ENCODE measurements at regions not wholly inside any gene's neighbourhood (a gene's known extent, or its start where the extent isn't known, plus 50 kb on each side); places are given as distances from the start of the nearest gene placed in this dataset.

DNA sequence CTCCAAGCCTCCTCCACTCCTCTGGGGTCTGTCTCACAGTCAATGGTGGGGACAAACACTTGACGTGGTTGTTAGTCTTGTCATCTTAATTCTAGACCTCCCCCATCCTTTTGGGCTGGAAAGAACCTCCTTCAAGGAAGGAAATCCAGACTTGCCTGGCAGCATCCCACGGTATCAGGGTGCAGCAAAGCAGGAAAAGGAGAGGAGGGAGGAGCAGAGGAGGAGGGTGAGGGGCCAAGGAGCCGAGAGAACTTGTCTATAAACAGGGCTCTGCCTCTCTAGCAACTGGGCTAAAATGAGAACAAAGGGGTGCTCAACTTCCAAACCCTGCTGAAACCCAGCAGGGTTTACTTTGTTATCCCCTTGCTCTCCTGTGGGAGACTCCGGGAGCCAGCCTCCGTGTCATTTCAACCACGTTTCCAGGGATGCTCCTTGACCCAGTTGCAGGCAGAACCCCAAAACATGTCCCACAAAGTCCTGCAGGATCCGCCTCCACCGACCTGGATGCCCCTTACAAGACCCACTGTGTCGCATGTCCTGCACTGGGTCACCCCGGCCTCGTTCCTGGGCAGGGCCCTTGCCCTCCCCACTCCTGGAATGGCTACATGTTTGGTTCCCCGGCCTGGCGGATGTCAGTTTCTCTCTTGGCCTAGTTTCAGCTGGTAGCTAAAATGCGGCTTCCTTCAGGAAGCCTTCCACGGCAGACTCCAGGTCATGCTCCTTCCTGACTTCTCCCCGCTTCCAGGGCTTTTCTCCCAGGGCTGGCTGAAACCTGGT, 69.7 kb upstream of the MGMT start:
- CTCF ChIA-PET, result no interaction called here
- POLR2A ChIA-PET, result no interaction called here
- Histone ChIP-seq H3K4me3 (ENCODE audit: low read depth, low read length) (no peak overlapping the region), H3K9me3 (ENCODE audit: control insufficient read depth, insufficient read depth, low read length) (peaks cover 17% of the 10 kb centered on the region), H3K27me3 (ENCODE audit: control insufficient read depth, insufficient read depth, low read length) (no peaks in the 10 kb centered on the region), H3K27ac (ENCODE audit: low read depth, low read length) (no peak overlapping the region)
- DNase-seq (ENCODE audit: low read depth, low spot score), result no peak
- TF ChIP-seq, protein P1, sequence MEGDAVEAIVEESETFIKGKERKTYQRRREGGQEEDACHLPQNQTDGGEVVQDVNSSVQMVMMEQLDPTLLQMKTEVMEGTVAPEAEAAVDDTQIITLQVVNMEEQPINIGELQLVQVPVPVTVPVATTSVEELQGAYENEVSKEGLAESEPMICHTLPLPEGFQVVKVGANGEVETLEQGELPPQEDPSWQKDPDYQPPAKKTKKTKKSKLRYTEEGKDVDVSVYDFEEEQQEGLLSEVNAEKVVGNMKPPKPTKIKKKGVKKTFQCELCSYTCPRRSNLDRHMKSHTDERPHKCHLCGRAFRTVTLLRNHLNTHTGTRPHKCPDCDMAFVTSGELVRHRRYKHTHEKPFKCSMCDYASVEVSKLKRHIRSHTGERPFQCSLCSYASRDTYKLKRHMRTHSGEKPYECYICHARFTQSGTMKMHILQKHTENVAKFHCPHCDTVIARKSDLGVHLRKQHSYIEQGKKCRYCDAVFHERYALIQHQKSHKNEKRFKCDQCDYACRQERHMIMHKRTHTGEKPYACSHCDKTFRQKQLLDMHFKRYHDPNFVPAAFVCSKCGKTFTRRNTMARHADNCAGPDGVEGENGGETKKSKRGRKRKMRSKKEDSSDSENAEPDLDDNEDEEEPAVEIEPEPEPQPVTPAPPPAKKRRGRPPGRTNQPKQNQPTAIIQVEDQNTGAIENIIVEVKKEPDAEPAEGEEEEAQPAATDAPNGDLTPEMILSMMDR (IDR thresholded peaks at IDR 0.05; ENCODE audit: low read depth, low read length), result no peak

DNA sequence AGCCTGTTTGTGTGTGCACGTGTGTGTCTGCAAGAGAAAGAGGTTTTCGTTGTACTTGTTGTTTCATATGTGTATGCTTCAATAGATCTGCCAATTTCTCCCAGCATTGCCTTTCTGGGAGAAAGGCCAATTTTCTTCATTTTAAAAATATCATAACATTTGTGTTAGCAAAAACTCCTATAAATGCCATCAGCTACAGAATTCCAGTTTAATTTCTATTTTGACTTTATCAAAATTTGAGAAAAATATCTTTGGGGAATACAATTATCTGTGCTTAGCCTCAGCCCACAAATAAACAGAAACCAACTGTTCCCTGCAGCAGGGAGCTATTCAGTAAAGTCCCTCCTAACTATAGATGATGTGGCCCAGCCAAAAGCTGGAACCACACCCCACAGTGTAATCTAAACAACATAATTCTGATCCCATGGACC, 68.3 kb upstream of the MGMT start:
- Histone ChIP-seq H3K27ac (ENCODE audit: low read depth, low read length) (no peak overlapping the region), H3K27me3 (ENCODE audit: control insufficient read depth, insufficient read depth, low read length) (no peaks in the 10 kb centered on the region), H3K9me3 (ENCODE audit: control insufficient read depth, insufficient read depth, low read length) (peaks cover 29% of the 10 kb centered on the region), H3K4me3 (ENCODE audit: low read depth, low read length) (no peak overlapping the region)
- ChIA-PET CTCF (no interaction called here), POLR2A (no interaction called here)
- no peak for DNase-seq (ENCODE audit: low read depth, low spot score)
- TF ChIP-seq, protein P1 (IDR thresholded peaks at IDR 0.05; ENCODE audit: low read depth, low read length), result no peak

GRCh38 chr10:129400426-129400825, 66.6 kb upstream of the MGMT start:
- TF ChIP-seq, protein P1 (IDR thresholded peaks at IDR 0.05; ENCODE audit: low read depth, low read length), result no peak
- no peaks in the 10 kb centered on the region for H3K27me3 ChIP-seq (ENCODE audit: control insufficient read depth, insufficient read depth, low read length)
- H3K27ac ChIP-seq (ENCODE audit: low read depth, low read length), result no peak overlapping the region
- no peak for DNase-seq (ENCODE audit: low read depth, low spot score)
- peaks cover 32% of the 10 kb centered on the region for H3K9me3 ChIP-seq (ENCODE audit: control insufficient read depth, insufficient read depth, low read length)
- ChIA-PET CTCF (no interaction called here), POLR2A (no interaction called here)
- no peak overlapping the region for H3K4me3 ChIP-seq (ENCODE audit: low read depth, low read length)

DNA sequence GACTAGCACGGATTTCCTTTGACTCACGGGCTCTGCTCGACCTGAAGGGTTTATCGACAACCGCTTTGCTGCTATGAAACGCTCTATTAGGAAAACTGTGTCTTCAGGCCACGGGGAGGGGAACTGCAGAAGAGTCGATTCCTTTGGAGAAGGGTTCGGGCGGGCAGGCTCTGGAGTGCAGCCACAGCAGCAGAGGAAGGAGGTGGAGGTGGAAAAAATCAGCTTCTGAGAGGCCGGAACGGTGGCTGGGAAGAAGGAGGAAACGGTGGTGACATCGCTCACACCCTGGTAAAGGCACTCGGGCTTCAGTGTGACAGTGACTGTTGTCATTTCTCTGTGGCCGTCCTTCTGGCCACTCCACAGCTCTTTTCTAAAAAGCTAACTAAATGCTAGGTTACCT, 64.6 kb upstream of the MGMT start:
- no peaks in the 10 kb centered on the region for H3K27me3 ChIP-seq (ENCODE audit: control insufficient read depth, insufficient read depth, low read length)
- CTCF ChIA-PET, result no interaction called here
- POLR2A ChIA-PET, result no interaction called here

DNA sequence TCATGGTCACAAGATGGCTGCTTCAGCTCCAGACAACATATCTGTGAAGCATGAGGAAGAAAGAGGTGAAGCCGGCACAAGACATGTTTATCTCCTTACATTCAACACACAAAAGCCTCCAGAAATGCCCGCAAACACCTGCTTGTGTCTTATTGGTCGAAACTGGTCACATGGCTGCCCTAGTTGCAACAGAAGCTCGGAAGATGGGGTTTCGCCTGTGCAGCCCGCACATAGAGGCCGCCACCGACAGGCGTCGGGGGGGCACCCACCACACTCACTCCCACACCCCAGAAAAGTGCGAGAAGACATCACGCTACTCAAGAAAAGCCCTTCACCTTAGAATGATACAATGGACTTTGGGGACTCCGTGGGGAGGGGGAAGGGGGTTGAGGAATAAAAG, 63.0 kb upstream of the MGMT start:
- TF ChIP-seq, protein P1 (IDR thresholded peaks at IDR 0.05; ENCODE audit: low read depth, low read length), result no peak
- H3K9me3 ChIP-seq (ENCODE audit: control insufficient read depth, insufficient read depth, low read length), result peaks cover 23% of the 10 kb centered on the region
- H3K4me3 ChIP-seq (ENCODE audit: low read depth, low read length), result no peak overlapping the region
- POLR2A ChIA-PET, result no interaction called here
- H3K27ac ChIP-seq (ENCODE audit: low read depth, low read length), result no peak overlapping the region
- no peaks in the 10 kb centered on the region for H3K27me3 ChIP-seq (ENCODE audit: control insufficient read depth, insufficient read depth, low read length)
- no peak for DNase-seq (ENCODE audit: low read depth, low spot score)
- CTCF ChIA-PET, result no interaction called here

More for the DNA sequence above, 64.6 kb upstream of the MGMT start:
- no peak overlapping the region for H3K4me3 ChIP-seq (ENCODE audit: low read depth, low read length)
- TF ChIP-seq, protein P1 (IDR thresholded peaks at IDR 0.05; ENCODE audit: low read depth, low read length), result no peak
- DNase-seq (ENCODE audit: low read depth, low spot score), result no peak
- H3K27ac ChIP-seq (ENCODE audit: low read depth, low read length), result no peak overlapping the region
- peaks cover 27% of the 10 kb centered on the region for H3K9me3 ChIP-seq (ENCODE audit: control insufficient read depth, insufficient read depth, low read length)
